PFSK-1 (cell line): ENCODE measurements at regions not wholly inside any gene's neighbourhood (a gene's known extent, or its start where the extent isn't known, plus 50 kb on each side); places are given as distances from the start of the nearest gene placed in this dataset.

Experiments used
- FOXP2 ChIP-seq: optimal IDR thresholded peaks from 2 replicates; pipeline ENCODE3; 2011; ENCODE audit warnings: borderline replicate concordance, control low read depth, inconsistent platforms; ENCODE audit not compliant: insufficient read depth; ENCODE audit errors: extremely low read length, extremely low read depth
- POLR2AphosphoS5 ChIP-seq: IDR thresholded peaks from 2 replicates; pipeline ENCODE4 v1.6.1; 2012; ENCODE audit warnings: low read depth, mild to moderate bottlenecking, control low read depth, low read length, moderate library complexity
- REST ChIP-seq, 2 experiments: IDR thresholded peaks; 2 replicates each; pipeline versions ENCODE4 v1.6.1 to v1.8.0; 2011 to 2012; ENCODE audit warnings: low read depth in 2 of 2, low read length in 2 of 2, control low read depth in 1 of 2, inconsistent platforms in 1 of 2, mild to moderate bottlenecking in 1 of 2, moderate library complexity in 1 of 2; ENCODE audit not compliant: insufficient read depth in 1 of 2
- SIN3A ChIP-seq: IDR thresholded peaks from 2 replicates; pipeline ENCODE4 v1.6.1; 2012; ENCODE audit warnings: mild to moderate bottlenecking, low read length, moderate library complexity, borderline replicate concordance; ENCODE audit not compliant: insufficient read depth
- TAF1 ChIP-seq: IDR thresholded peaks from 2 replicates; pipeline ENCODE4 v1.6.1; 2012; ENCODE audit warnings: low read length, control low read depth, borderline replicate concordance; ENCODE audit not compliant: insufficient read depth

DNA sequence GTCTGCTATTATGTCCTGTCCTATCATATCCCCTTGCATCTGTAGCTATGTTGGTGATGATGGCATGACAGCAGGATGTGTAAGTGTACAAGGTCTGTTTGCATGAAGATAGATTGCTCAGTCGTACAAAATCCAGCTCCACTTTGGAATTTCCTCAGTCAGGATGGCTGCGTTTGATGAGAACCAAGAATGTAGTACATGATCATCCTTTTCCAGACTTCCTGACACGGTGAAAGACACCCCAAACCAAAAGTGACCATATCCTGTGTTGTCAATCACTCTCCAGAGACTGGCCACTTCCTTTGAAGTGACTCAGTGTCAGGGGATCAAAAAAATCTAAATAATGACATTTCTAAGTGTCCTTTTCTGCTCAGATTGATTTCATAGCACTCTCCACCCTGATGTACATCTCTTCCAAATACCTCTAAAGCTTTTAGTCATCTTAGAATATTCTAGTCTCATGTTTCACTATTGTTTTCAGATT is 213.4 kb downstream of the PLK2 start:
- no peak for TF ChIP-seq POLR2AphosphoS5
- no peak for TF ChIP-seq SIN3A
- no peak for TF ChIP-seq REST (IDR thresholded peaks at IDR 0.05; ENCODE audit: insufficient read depth in 1 of 2, low read depth in 2 of 2, low read length in 2 of 2)
- TF ChIP-seq FOXP2 = no peak
- TF ChIP-seq TAF1 = no peak

- TF ChIP-seq REST (IDR thresholded peaks at IDR 0.05; ENCODE audit: insufficient read depth in 1 of 2, low read depth in 2 of 2, low read length in 2 of 2) (no peak), TAF1 (no peak)
Measured at GRCh38 chr5:58245476-58245840, 214.4 kb downstream of the PLK2 start.

- TF ChIP-seq FOXP2 (no peak), POLR2AphosphoS5 (no peak), TAF1 (no peak), SIN3A (no peak), REST (IDR thresholded peaks at IDR 0.05; ENCODE audit: insufficient read depth in 1 of 2, low read depth in 2 of 2, low read length in 2 of 2) (no peak)
Measured at GRCh38 chr5:58244819-58245475, 214.9 kb downstream of the PLK2 start.

- TF ChIP-seq POLR2AphosphoS5 = no peak
- no peak for TF ChIP-seq FOXP2
- no peak for TF ChIP-seq REST (IDR thresholded peaks at IDR 0.05; ENCODE audit: insufficient read depth in 1 of 2, low read depth in 2 of 2, low read length in 2 of 2)
- TF ChIP-seq TAF1 = no peak
- no peak for TF ChIP-seq SIN3A
Measured at GRCh38 chr5:58241389-58241788, 218.5 kb downstream of the PLK2 start.

DNA sequence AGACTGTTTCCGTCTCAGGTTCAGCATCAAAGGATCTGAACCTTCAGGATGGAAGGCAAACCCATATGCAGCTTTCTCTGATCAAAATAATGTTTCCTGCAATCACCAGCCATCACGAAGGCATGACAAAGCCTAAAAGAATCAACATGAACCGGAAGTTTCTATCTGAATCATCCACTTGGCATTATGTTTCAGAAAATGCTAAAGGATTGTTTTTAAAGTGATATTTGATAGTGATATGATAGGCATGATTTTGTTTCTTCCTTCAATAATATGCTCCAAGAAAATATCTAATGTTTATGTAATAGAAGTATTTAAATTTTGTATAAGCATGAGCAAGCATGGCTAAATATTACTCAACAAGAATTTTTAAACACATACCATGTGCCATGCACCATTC is 219.6 kb downstream of the PLK2 start:
- TF ChIP-seq REST (IDR thresholded peaks at IDR 0.05; ENCODE audit: insufficient read depth in 1 of 2, low read depth in 2 of 2, low read length in 2 of 2) (no peak), POLR2AphosphoS5 (no peak), TAF1 (no peak), FOXP2 (no peak), SIN3A (no peak)
